Right lobe of liver (tissue), 4 donors: ENCODE measurements at regions not wholly inside any gene's neighbourhood (a gene's known extent, or its start where the extent isn't known, plus 50 kb on each side); places are given as distances from the start of the nearest gene placed in this dataset.

Experiments used
- POLR2A ChIP-seq: fragments of 450-650 bp; IDR thresholded peaks from one replicate; pipeline ENCODE4 v1.6.1; 2017; ENCODE audit warnings: antibody characterized with exemption, mild to moderate bottlenecking
- TF ChIP-seq, protein P1 (sequence below), 4 donors: fragments of 200-600 bp in 3 of 4; fragments of 450-650 bp in 1 of 4; IDR thresholded peaks; one replicate each; pipeline versions ENCODE4 v1.5.1 to v1.8.0; 2016 to 2022; ENCODE audit warnings: antibody characterized with exemption in 4 of 4, mild to moderate bottlenecking in 2 of 4
- donor health status: DM: no; HTN: no; CAD: no.
- donor health status: DM: no; HTN: no; CAD: no.
- donor health status: DM: no; HTN: yes; CAD: no.

DNA sequence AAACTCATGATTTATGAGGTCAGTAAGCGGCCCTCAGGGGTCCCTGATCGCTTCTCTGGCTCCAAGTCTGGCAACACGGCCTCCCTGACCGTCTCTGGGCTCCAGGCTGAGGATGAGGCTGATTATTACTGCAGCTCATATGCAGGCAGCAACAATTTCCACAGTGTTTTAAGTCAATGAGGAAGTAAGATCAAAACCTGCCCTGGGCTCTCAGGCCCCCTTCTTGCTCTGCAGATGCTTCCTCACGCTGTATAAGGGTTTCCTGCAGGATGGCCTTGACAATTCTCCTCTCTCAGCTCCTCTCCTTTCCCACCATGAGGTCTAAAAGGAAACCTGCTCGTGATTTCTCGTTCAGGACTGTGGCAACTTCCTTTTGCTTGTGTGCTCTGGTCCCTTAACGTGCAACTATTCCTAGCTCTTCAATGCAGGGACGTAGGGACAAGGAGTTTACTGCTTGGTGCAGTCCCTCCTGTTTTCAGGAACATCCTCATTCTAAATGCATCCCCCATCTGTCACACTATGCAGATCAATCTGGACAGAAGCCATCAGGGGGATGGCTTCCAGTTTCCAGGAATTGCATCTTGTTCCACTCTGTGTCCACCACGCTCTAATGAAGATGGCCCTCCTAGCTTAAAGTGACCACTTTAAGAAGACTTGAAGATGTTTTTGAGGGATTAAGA is 64.3 kb upstream of the IGLL5 start:
- TF ChIP-seq, protein P1, sequence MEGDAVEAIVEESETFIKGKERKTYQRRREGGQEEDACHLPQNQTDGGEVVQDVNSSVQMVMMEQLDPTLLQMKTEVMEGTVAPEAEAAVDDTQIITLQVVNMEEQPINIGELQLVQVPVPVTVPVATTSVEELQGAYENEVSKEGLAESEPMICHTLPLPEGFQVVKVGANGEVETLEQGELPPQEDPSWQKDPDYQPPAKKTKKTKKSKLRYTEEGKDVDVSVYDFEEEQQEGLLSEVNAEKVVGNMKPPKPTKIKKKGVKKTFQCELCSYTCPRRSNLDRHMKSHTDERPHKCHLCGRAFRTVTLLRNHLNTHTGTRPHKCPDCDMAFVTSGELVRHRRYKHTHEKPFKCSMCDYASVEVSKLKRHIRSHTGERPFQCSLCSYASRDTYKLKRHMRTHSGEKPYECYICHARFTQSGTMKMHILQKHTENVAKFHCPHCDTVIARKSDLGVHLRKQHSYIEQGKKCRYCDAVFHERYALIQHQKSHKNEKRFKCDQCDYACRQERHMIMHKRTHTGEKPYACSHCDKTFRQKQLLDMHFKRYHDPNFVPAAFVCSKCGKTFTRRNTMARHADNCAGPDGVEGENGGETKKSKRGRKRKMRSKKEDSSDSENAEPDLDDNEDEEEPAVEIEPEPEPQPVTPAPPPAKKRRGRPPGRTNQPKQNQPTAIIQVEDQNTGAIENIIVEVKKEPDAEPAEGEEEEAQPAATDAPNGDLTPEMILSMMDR (IDR thresholded peaks at IDR 0.05): no peak
- TF ChIP-seq POLR2A: no peak
